ENCODE measurements at regions not wholly inside any gene's neighbourhood (a gene's known extent, or its start where the extent isn't known, plus 50 kb on each side); places are given as distances from the start of the nearest gene placed in this dataset.

DNA sequence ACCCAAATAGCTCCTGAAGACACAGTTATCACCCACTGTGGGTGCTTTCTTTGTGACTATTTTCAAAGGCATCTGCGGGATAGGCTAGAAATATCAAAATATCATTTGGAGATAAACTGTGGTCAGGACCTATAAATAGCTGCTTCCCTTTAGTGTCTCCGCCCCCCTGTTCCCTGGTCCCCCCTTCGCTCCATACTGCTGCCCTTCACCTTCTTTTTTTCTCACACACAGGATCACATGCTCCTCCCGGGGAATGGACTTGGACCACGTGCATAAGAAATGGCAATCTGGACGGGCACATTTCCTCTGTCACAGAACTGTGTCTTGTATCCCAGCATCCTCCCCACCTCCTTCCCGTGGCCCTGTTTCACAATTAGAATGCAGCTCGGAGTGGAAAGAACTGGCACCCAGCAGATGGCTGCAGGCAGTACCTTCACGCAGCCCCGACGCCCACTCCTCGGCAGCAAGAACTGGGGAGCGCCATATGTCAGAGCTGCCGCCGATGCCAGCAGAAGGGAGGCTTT lies 68.8 kb upstream of the SSX2IP start:
- TF ChIP-seq, protein P1, sequence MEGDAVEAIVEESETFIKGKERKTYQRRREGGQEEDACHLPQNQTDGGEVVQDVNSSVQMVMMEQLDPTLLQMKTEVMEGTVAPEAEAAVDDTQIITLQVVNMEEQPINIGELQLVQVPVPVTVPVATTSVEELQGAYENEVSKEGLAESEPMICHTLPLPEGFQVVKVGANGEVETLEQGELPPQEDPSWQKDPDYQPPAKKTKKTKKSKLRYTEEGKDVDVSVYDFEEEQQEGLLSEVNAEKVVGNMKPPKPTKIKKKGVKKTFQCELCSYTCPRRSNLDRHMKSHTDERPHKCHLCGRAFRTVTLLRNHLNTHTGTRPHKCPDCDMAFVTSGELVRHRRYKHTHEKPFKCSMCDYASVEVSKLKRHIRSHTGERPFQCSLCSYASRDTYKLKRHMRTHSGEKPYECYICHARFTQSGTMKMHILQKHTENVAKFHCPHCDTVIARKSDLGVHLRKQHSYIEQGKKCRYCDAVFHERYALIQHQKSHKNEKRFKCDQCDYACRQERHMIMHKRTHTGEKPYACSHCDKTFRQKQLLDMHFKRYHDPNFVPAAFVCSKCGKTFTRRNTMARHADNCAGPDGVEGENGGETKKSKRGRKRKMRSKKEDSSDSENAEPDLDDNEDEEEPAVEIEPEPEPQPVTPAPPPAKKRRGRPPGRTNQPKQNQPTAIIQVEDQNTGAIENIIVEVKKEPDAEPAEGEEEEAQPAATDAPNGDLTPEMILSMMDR (IDR thresholded peaks at IDR 0.05 in 4 of 5, conservative IDR thresholded peaks at IDR 0.05 in 1 of 5) = no peak
- no peak for TF ChIP-seq POLR2A (IDR thresholded peaks at IDR 0.05)
